ENCODE measurements at regions not wholly inside any gene's neighbourhood (a gene's known extent, or its start where the extent isn't known, plus 50 kb on each side); places are given as distances from the start of the nearest gene placed in this dataset.
A peak's percentile ranks its signal among the peaks of the same experiment; 100 is the strongest.
"Not testable (repeated sequence)": the region's sequence is repeated elsewhere in the genome, so short reads cannot be mapped to it uniquely, and the experiment has no call there.

DNA sequence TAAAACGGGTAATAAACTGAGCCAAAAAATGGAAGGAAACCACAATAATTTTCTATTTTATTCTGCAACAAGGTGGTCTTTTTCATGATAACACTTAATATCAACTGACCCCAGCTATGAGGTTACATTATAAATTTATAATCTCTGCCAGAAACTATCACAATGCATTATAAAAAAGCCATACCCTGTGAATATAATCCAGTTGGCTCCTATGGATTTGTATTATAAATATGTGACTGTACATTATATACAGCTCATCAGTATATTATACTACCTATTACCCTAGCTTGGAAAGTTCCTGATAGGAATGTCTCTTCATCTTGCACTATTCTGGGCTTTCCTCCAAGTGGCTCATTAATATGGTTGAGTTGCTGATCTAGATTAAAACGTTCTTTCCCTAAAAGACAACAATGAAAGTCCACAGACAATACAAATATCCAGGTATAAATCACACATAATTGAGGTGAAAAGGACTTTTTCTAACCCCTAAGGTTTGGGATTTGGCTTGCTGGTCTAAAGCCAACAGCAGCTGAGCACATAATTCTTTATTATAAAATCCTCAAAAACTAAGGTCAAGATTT, 487.7 kb downstream of the TTLL7 start:
- no peak for DNase-seq (ENCODE audit: low spot score)

DNA sequence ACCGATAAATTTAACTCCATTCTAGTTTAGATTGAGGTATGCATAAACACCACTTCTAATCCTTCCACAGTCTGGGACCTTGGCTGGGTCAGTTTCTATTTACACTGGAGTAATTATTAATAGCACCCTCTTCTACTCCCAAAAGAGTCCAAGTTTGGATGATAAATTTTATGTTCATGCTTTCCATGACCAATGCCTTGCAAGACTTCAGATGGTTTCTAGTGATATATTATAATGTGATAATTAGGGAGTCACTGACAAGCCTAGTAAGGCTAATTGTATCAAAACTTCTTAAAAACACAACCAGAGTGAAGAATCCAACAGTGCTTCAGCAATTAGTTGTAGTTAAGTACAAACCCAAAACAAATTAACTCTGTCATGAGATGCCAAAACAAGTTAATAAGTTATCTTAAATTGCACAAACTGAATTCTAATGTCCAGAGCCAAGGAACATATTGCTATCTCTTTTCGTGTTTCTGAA, 489.6 kb downstream of the TTLL7 start:
- no peak for DNase-seq (ENCODE audit: low spot score)

DNA sequence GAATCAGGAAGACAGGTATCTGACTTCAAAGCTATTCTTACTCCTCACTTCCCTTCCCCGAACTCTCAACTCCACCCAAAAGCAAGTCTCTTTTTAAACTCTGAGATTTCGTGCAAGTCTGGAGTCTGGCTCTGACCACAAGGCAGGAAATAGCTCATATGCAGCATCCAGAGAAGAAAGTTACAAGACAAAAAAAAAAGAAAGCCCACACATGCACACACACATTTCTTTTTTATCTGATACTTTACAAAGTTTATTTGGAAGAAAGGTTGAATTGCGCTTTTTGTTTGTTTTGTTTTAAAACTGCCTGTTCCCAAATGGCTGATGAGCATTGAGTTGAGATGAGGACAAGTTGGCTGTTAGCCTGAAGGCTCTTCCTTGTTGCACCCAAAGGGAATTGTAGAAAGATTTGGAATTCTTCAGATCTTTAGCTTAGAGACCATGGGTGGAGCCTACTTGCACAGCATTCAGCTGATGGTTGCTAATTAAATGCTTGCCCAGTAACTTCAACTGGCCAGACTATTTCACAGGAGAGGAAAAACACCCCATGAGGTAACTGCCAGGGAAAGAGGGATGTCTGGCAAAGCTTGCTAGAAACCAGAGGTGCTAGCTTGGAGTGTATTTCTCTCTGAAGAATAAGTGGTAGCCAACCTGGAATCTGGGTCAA, 490.3 kb downstream of the TTLL7 start:
- peak; percentile 2 for DNase-seq (ENCODE audit: low spot score)

DNA sequence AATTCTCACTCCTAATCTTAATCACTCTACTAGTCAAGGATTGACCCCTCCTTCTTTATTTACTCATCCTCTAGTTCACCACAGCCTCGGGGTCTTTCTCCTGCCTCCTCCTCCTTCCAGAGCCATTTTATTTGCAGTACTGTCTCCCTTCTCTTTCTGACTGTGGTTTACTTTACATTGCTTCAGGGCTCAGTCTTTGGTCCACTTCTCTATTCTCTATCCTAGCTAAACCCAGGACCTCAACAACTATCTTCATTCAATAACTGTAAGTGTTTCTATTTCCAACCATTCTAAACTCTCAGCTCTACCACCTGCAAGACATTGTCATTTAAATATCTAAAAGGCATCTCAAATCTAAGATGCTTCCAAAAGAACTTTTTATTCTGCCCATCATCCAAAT, 493.8 kb downstream of the TTLL7 start:
- DNase-seq (ENCODE audit: low spot score), result no peak

DNA sequence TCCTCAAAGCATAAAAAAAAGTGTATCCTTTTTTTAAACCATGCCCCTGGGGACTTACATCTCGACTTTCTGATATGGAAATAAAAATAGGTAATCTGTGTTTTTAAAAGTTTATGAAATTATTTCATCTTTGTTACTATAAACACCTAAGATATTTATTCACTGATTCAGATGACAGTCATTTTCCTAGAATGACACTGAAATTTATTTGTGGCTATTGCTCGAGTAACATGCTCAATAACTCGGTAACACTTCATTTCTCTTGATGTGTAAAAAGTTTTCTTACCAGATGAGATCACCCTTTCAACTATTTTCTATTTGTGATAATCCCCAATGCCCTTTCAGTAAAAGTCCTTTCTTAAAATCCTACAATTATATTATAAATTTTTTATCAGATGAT, 495.8 kb downstream of the TTLL7 start:
- DNase-seq (ENCODE audit: low spot score), result no peak

DNA sequence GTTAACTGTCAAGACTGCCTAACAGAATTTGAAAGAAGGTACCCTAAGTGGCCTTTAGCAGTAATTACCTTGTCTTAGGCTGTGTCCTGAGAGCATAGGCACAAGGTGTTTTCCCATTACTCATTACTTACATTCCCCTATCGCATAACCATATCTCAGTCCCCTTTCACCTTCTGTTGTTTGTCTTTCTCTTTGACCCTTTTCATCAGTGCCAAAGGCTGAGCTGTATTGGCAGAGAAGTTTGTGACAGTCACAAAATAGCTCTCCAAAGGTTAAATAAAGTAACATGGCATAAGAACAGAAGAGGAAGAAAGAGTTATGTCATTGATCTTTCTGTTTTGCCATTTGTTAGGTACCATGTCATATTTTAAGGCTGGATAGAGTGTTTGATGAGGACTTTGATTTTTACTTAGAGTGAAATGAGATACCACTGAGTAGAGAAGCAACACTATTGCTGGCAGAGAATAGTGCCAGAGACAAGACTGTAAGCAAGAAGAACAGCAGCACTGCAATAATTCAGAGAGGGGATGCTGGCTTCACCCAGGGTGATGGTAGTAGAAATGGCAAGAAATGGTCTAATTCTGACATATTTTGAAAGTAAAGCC, 497.8 kb downstream of the TTLL7 start:
- DNase-seq (ENCODE audit: low spot score), result no peak

DNA sequence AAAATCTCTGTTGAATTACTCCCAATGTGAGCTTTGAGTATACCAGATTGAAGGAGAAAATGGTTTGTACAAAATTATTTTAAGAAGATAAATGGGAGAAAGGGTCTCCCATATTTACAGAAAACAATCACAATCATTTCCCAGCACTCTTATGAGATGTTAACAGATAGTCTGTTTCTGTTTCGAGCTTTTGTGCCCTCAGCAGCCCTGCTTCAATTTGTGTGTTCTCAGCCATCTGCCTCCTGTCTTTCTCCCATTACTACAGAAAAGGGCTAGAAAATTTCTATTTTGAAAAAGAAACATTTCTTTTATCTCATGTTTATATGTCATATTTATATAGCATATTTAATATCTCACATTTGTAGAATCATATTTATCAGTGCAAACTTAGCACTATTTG, 498.4 kb downstream of the TTLL7 start:
- DNase-seq (ENCODE audit: low spot score), result no peak

DNA sequence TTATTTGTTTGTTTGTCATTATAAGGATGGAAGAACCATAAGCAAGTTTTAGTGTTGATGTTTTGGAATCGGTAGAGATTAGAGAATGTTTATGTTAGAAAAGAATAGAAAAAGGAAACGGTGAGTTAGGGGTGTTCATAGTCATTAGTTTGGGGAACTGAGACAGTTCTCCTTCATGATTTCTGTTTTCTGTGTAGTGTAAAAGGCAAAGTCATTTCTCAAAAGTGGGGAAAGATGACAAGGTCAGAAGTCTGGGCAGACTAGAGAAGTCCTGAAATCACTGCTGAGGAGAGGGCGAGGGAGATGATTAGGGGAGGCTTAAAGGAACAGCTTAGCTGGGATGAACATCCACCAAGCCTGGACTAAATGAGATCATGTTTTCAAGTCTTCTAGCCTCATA, 498.9 kb downstream of the TTLL7 start:
- no peak for DNase-seq (ENCODE audit: low spot score)

DNA sequence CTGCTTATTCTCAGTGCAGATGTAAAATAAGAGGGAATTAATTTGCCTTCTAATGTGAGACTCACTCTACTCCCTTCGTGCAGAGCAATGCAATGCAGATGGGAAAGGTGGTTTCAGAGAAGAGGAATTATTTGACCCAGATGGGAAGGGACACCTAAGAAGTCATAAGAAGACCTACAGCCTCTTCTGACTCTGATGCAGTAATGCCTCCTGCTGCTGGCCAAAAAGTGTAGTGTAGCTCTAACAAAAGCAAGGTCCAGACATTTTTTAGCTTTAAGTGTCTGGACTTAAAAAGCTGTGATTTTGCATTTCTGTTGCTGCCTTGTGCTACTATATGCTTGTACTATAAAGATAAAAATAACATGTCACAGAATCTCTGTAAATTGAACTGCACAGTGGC, 501.4 kb downstream of the TTLL7 start:
- DNase-seq (ENCODE audit: low spot score), result peak; percentile 4

DNA sequence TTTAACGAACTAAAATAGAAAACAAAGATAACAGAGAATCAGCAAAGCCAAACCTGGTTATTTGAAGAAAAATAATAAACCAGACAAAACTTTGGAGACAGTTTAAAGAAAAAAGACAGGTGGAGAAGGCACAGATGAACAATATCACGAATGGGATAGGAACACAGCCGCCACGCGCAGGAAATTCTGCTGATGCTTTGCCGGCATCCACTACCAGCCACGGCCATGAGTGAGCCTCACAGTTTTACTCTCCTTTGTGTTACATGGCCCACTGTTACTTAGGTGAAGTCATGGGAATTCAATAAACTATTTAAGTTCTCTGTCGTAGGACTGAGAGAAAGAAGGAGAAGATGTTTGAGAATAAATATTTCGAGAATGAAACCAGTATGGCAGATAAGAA, 503.4 kb downstream of the TTLL7 start:
- DNase-seq (ENCODE audit: low spot score), result no peak

DNA sequence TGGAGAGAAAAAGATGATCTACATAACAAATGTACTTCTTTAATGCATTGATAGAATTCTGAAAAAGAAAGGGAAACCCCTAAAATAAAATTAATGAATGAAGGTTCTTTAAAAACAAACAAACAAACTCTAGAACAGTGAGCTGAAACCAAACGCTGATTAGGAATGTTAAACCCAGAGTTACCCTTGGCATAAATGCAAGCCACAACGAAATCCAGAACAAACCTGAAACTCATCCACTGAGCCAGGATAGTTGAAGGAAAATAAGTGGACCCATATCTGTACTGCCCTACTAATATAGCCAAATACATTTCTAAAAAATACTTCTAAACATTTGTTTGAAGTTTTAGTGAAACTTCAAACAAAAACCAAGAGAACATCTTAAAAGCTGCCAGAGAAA, 505.3 kb downstream of the TTLL7 start:
- DNase-seq (ENCODE audit: low spot score), result no peak

DNA sequence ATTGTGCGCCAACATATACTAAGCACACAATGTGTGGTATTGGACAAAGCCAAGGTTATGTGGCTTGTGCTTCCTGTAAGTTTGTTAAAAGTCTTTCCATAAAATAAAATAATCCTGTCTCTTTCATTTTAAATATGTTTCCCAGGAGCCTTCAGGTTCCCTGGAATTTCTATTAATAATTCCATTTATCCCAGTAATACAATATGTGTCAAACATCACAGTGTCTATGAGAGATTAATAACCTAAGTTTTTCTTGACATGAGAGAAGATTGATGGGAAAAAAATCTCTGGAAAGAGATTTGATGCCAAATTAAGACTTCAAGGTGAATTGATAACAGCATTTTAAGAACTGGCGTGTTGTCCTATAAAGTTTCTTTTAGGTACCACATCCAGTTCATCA, 507.0 kb downstream of the TTLL7 start:
- DNase-seq (ENCODE audit: low spot score), result no peak

DNA sequence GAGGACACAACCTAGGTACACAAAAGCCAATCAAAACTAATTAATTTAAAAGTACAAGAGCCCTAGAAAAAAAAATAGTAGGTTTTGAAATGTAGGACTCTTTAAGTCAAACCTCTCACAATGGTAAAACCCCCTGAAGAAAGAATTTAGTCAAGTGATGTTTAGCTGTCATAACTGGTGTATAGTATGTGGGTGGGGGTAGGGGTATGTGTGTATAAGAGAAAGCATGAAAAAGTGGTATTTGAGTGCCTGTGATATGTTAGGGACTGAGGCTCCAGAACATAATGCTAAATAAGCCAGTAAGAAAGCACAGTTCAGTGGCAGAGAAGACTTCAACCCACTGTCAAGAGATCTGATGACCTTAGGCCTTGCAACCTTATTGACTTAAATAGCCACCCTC, 507.9 kb downstream of the TTLL7 start:
- DNase-seq (ENCODE audit: low spot score), result no peak

DNA sequence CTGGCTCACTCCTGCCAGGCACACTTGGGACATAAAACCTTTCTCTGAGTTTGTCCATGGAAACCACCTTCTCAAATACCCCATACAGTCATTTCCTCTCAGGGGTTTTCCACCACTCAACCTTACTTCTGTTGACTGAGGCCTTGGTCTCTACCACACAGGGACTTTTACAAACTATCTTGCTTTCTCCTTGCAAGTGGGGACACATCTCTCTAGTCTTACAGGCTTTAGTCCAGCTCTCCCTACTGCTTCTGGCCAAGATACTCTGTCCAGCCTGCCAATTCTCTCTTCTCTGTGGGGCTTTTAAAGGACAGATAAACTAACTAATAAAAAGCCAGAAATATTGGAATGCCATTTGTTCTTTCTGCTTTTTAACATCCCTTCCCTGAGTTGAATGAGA, 510.8 kb downstream of the TTLL7 start:
- DNase-seq (ENCODE audit: low spot score), result not testable (repeated sequence)

DNA sequence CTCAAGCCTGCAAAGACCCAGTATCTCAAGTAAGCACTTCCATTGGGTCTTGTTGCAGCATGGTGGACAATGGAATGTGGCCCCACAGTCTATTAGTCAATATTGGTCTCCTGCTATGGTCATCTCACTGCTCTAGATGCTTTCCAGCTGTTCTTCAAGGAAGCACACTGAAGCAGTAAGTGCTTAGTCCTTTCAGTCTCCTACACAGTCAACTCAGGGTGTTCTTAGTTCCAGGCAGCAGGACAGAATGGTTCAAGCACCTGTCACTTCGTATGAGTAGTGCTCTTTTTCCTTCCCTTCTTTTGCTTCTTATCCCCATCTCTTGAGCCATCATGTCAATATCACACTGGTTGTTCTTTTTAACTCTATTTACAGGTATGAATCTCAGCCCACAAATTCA, 511.5 kb downstream of the TTLL7 start:
- not testable (repeated sequence) for DNase-seq (ENCODE audit: low spot score)

DNA sequence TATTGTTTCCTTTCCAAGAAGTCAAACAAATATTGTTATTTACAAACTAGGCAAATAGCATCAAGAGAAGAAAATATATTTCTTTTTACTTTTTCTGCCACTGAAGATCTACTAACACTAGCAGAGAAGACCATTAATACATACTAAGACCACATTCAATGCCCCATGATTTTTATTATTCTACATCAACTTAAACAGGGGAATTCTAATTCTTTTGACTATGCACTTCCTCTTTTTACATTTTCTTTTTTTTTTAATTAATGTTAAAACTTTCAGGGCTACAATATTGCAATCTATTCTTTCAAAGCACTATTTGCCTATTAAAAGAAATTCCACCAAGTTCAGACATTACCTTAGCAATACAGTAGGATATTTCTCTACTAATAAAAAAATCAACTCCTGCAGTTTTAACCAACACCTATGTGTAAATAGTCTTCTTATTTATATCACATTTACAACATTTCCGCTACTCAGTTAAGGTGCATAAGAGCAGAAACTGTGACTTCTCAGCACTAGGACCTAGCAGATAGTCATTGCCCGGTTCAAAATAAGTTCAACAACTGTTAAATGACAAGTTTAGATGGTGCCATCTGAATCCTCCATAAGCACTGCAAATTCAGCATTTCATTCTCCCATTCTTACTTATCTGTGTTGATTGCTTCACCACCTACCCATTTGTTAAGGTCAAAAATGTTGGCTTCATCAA, 513.5 kb downstream of the TTLL7 start:
- DNase-seq (ENCODE audit: low spot score), result not testable (repeated sequence)

DNA sequence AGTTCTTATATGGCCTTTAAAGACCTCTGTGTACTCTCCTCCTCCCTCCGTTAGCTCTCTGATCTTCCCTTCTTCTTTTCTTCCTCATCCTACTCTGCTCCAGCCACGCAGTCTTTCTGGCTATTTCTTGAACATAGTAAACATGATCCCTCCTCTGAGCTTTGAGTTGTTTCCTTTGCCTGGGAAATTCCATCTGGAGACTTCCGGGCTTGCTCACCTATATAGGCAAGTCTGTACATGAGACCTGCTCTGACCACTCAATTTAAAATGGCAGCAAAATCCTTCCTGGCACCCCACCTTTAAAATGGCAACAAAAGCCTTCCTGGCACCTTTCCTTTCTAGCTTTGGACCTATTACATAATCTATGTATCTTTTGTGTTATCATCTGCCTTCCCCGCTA, 517.6 kb downstream of the TTLL7 start:
- DNase-seq (ENCODE audit: low spot score), result not testable (repeated sequence)

DNA sequence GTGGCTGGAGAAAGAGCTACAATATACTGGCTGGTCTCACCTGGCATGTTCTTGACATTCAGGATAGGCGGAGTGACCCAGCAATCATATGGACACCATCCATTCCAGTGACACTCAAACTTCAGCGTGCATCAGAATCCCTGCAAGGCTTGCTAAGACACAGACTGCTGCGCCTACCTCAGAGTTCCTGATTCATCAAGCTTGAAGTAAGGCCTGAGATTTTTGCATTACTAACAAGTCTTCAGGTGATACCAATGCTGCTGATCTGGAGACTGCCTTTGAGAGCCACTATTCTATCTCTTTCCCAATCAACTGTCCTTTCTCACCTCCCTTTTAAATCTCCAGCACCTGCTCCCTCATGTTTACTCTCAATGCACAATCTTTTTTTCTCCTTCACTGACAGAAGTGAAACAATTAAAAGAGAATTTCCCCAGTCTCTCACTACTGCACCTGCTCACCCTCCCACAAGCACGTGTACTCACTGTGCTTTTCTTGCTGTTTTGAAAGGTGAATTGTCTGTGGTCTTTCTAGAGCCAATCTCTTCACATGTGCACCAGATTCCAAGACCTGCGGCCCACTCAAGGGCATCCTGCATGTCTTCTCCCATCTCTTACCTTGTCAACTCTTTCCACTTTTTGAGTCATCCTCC, 519.2 kb downstream of the TTLL7 start:
- not testable (repeated sequence) for DNase-seq (ENCODE audit: low spot score)

DNA sequence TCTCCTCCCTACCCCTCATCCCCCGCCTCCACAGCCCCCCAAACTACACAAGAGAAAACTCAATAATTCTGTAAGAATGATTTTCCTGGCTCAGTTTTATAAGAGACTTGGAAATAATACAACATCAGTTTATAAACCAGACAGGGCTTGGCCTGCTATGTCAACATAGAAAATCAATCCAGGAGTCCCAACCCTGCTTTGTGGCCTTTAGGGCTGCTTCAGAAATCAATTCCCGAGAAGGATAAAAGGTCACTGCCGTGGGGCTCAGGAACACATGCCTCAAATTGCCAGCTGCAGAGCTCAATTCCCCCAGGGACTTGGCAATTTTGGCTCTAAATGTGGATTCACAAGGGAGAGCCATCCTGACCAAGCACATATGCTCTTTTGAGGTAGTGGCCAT, 520.8 kb downstream of the TTLL7 start:
- not testable (repeated sequence) for DNase-seq (ENCODE audit: low spot score)

DNA sequence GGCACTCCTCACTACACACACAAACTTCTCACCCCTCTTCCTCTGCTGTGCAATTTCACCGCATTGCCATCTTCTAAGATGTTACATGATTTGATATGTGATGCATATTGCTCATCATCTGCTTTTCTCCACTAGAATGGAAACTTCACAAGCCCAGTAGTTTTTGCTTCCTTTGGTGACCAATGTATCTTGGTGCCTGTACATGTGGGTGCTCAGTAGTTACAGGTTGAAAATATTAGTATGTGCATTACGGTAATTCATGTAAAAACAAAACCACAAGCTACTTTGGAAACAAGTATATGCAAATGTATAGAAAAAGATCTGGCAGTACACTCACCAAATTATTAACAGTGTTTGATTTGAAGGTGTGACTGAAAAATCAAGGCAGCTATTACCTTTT, 522.4 kb downstream of the TTLL7 start:
- DNase-seq (ENCODE audit: low spot score), result not testable (repeated sequence)

DNA sequence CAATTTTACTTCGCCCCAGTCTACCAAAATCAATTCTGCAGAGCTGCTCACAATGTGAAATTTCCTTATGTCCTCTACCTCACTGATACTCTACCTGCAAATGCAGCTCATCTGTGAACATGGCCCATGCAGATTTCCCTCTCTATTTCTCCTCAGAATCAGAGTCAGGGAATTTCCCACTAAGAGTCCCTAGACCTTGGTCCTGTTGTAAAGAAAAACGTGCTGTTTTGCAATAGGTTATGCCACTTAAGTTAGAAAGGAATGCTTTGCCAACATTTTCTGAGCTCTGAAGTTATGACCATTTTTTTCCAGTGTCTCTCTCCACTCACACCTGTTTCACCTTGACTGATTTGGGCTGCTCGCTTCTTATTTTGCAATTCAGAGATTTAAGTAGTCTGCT, 524.0 kb downstream of the TTLL7 start:
- not testable (repeated sequence) for DNase-seq (ENCODE audit: low spot score)

DNA sequence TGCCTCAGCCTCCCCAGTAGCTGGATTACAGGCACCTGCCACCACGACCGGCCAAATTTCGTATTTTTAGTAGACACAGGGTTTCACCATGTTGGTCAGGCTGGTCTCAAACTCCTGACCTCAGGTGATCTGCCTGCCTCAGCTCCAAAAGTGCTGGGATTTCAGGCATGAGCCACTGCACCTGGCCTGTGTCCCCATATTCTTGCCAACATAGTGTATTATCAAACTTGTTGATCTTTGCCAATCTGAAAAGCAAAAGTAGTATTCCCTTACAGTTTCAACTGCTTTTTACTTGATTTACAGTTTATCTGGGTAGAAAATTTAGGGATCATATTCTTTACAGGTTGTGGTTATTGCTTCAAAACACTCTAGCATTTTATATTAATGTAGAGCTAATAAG, 524.9 kb downstream of the TTLL7 start:
- DNase-seq (ENCODE audit: low spot score), result not testable (repeated sequence)

Measured in kidney capillary endothelial cell (primary cell).